HG02938 (cell line): ENCODE measurements at regions not wholly inside any gene's neighbourhood (a gene's known extent, or its start where the extent isn't known, plus 50 kb on each side); places are given as distances from the start of the nearest gene placed in this dataset.

ENCODE experiments used
- ATAC-seq: cut with Tn5 transposase; IDR thresholded peaks from one replicate; pipeline ENCODE4 v1.9.1; 2021; ENCODE audit warnings: mild to moderate bottlenecking, moderate library complexity; ENCODE audit not compliant: unreplicated experiment

DNA sequence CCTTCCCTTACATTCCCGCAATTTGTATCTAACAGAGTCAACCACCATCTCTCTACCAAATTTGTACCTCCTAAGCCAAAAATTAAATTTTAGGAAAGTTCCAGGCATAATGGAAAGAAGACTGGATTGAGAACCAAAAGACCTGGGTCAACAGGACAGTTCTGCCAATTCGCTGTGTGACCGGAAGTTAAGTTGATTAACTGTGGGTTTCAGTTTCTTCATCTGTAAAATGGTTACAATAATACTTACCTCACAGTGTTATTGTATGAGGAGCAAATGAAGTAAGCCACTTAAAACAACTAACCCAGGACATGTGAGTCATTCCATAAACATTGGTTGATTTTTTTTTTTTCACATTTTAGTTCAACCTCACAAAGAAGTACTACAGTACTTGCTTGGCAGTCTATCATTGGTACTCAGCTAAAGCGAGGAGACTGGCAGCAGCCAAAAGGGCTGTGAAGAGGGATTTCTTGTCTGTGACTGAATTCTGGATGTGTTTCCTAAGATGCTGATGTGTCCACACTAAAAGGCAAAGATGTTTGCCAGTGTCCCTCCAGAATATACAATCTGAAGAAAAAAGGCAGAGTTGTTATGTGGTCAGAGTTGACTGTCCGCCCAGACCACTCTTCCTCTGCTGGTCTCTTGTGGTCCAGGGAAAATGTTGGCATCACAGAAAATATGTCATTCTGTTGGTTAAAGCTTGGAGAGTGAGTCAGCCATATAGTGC lies 198.6 kb downstream of the TLE1 start:
- ATAC-seq: no peak

DNA sequence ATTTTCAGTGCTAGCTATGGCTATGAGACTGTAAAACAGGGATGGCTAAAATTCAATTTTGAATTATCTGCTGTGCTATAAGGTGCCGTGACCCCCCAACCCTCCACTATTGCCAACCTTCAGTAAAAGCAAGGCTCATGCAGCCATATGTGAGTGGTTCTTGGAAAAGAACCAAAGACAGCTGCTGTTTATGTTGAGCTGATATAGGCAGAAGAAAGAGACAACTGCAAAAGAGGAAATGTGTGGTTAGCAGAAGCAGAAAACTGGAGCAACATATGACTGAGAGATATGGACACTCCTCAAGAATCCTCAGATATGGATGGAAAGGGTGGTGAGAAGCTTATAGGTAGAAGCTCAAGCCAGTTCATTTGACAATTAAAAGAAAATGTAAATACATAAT lies 200.3 kb downstream of the TLE1 start:
- ATAC-seq: no peak

DNA sequence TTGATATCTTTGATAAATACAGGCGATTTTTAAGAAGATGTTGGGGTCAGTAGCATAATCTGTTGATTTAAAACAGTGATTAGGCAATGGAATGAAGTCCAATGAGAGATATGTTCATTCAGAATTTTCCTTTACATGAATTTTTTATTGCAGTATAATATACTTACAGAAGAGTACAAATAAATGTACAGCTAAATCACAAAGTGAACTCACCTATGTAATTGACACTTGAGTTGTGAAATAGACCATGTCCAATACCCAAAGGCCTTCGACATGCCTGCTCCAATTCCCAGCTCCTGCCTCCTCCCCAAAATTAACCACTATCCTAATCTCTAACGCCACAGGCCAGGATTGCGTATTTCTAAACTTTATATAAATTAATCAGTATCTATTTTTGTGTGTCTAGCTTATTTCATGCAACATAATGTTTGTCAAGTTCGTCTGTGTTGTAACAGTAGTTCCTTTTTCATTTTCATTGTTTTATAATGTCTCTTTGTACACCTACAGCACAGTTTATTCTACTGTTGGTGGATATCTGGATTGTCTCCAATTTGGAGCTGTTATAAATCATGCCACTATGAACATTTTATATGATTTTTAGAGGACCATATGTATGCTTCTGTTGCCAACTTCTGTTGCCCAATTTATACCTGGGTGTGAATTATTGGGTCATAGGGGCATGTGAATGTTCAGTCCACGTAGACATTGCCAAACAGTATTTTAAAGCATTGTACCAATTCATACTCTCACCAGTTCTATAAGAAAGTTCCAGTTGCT lies 208.3 kb downstream of the TLE1 start:
- no peak for ATAC-seq

DNA sequence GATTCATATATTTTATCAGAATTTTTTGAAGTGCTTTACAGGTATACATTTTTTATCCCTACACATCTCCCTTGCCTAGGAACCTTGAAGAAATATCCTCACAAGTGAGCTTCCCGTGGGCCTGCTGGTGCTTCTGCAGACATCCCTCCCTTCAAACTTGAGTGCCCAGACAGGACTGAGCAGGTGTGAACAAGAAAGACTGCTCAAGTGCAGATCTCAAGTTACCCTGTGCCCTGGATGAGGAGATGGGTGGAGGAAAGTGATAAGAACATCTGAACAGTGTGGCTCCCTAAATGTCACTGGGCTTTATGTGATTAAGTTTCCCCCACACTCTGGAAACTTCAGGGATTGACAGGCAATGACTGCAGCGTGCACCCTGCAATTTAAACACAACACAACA lies 209.8 kb downstream of the TLE1 start:
- ATAC-seq: no peak

DNA sequence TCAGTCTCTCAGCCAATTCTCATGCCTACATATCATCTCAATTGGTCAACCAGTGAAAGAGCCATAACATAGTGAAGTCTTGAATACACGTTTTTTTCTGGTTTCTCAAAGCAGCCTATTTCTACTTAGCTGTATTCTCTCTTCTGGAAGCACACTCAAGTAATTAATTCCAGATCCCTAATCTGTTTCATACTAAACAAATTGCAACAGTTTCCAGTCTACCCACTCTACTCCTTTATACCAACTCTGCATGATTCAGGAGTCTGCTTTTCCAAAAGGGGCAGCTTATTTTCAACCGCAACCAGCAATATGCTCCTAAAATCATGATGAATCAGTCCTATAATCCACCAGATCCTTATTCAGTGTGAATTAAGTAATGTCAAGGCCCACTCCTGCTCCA lies 211.7 kb downstream of the TLE1 start:
- ATAC-seq: no peak

DNA sequence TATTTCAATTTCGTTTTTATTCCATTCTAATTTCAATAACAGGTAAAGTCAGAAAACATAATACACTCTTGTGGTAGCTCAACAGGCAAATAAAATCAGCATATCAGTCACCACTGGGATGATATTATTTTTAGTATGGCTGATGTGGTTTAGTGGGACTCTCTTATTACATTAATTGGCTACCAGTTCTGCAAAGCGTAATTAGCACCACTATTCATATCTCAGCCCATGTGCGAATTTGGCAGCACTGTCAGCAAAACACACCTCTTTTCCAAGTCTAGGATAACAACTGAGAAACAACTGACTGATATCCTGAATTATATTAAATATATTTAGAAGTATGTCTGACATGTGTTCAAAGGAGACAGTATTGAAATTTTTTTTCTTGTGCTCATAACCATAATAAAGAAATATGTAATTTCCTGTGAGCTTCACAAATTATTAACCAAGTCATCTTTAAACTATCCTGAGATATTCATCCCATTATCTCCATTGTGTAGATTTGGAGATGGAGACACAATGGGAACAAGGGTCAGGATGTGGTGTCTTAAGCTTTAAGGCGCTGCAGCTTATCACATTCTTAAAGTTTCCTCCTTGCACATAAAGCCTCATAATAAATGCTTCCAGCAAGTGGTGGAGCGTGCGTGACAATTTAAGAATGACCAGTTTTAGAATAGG lies 212.4 kb downstream of the TLE1 start:
- ATAC-seq: no peak

DNA sequence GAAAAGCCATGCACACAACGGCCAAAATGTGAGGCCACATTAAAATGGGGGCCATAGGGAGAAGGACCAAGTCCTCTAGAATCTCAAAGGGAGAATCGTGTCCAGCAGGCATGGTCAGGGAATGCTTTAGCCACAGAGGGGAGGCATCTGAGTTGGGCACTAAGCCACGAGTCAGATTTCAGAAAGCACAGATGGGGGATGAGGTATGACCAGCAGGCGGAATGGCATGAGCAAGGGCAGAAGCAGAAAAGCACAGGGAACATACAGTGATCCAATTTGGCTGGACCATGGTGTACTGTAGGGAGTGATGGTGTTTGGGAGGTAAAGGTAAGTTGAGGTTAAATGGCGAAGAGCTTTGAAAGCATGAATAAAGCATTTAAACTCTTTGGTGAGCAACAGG lies 214.6 kb downstream of the TLE1 start:
- ATAC-seq: no peak

DNA sequence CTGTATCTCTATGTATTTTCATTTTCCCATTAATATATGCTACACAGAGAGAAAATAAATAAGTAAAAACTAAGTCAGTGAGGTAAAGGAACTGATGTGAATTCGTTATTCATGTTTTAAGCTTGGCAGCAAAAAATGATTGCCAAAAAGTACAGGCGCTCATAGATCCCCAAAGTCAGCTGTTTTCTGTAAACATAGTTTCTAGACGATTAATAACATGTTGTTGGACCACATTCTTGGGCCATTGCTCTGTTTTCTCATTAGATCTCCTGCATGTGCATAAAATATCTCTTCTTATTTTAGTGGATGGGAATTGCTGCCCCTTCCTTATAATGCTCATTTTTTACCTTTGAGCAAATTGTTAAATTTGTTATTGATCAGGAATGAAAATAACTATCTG lies 215.2 kb downstream of the TLE1 start:
- ATAC-seq: no peak

DNA sequence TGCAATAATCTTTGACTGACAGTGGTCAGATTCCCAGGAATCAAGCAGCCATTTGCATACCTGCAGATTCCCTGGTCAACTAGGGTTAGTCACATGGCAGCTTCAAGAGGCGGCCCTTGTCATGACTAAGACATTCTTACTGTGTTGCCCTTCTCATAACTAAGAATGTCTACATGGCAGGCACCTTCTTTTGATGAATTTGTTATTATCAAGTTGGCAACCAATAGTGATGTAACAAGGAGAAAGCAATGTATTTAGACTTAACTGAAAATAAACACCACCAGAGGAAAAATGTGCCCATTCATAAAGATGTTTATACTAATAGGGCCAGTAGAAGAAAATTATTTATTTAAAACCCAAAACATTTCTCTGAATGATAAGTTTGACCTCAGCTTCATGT lies 215.6 kb downstream of the TLE1 start:
- ATAC-seq: no peak

DNA sequence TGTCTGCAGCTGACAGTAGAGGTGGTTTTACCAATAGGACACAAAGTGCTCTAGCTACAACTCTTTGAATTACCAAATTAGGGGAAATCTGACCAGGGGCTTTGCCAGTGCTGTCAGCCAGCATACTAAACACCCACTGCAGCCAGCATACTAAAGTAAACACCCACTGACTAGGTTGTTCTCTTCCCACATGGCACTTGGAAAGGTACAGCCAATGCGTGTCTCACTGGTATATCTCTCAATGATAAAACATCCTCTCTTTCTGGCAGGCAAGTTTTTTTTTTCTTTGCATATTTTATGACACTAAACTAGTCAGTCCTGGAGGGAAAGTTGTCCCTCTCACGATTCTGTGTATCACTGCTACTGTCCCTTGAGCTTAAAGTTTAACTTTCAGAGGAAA lies 216.1 kb downstream of the TLE1 start:
- ATAC-seq: no peak

DNA sequence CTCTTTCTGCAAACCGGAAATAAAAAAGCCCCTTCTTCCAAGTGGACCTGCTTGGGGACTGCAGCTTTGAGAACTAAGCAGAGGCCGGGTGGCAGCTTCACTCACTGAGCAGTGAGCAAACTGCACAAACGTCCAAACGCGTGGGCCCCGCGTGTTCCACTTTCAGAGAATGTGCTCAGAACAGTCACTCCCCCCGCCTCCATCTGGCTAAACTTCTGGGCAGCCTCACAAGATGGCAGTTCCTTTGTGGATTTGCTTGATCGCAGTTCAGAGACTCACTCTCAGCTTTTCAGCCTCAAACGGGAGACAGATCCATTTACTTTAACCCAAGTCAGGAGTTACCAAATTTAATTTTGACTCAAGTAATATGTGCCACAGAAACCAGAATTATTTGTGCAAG lies 216.6 kb downstream of the TLE1 start:
- no peak for ATAC-seq

DNA sequence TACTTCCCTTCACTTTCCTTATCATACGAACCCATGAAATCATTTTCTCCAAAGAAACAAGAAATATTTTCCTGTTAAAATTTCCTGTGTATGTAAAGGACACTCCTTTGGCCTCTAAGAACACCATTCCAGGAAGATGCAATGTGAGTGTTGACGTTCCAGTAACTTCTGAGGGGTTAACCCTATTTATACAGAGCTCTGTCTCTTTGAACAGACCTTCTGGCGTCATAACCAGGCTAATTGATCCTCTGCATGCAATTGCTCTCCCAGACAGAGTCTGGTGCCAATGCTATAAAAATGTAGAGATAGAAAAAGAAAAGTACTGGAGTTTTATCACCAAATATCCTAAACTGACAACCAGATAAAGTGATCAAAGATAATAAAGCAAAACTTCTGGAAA lies 218.5 kb downstream of the TLE1 start:
- ATAC-seq: no peak

DNA sequence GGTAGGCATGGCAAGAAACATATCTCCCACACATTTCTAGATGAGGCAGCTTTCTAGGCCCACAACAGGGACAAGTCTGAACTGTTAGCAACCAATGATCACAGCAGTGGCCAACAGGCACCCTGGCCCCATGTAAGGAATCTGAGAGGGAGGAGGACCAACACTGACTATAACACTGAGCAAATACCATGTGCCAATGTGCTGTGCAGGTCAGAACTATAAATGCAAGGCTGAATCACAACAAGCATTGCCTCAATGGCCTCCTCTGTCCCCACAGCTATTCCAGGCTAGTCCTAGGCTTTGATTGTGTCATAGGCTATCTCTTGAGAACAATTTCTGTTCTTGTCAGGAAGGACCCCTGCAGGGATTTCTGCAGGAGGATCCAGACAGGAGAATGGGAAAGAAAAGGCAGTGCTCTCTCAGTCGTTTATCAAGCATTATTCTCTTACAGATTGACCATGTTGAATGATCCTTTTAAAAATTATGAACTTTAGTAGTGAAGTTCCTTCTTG lies 221.2 kb downstream of the TLE1 start:
- ATAC-seq: no peak

DNA sequence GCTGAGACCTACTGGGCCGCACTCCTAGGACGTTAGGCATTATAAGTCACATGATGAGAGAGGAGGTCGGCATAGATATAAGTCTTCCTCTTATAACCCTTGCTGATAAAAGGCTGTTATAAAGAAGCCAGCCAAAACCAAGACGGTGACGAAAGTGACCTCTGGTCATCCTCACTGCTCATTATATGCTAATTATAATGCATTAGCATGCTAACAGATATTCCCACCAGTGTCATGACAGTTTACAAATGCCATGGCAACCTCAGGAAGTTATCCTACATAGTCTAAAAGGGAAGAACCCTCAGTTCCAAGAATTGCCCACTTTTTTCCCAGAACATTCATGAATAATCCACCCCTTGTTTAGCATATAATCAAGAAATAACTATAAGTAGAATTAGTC lies 222.4 kb downstream of the TLE1 start:
- ATAC-seq: no peak

DNA sequence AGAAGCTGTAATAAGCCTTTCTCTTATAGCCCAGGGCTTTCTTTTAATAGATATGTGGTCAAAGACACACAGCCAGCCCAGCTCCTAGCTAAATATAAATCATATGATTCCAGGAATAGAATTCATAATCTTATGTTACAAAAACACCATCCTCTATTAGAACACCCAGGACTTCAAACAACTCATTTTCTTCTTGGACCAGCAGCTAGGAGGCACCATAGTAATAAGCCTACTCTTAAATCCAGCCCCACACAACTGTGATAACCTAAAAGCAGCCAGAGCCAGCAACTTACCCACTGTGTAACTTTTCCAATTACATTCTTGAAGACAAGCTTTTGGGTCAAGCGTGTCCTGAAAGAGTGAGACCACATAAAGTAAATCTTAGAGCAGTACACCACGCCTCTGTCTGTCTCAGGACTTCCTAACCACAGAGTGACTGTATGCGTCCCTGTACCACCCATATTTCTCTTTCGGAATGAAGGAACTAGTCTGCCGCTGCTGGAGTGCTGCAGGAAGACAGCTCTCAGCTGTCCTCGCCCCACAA lies 223.8 kb downstream of the TLE1 start:
- no peak for ATAC-seq

DNA sequence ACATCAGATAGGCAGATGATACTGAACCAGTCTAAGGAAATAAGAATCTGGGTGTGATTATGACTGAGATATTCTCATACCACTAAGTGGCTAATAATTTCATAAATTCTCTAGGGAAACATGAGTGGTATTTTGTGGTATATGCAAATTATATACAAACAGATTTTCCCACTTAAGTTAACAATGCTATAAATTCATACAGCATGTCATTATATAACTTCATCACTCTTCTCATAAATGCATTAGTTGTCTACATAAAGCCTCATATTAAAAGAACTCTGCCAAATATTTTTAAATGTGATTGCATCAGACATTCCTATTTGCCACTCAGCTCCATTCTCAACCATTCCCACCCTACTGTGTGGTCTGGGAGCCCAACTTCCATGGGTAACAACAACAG lies 226.5 kb downstream of the TLE1 start:
- no peak for ATAC-seq

DNA sequence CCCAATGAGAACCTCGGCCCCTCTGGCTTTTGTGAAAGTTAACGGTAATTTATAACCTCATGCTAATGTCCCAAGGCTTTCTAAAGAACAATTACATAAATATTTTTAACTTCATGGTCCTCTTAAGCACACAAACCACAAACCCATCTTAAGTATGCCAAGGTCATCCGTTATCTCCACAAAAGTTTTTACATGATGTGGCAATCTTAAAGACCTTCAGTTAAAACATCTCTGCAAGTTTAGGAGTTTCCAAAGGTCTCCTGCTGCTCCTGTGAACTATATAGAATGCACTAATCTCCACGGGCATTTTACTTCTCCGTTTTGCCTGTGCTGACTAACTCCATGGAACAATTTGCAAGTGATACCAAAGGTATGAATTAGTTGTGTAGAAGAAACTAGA lies 228.2 kb downstream of the TLE1 start:
- ATAC-seq: no peak

DNA sequence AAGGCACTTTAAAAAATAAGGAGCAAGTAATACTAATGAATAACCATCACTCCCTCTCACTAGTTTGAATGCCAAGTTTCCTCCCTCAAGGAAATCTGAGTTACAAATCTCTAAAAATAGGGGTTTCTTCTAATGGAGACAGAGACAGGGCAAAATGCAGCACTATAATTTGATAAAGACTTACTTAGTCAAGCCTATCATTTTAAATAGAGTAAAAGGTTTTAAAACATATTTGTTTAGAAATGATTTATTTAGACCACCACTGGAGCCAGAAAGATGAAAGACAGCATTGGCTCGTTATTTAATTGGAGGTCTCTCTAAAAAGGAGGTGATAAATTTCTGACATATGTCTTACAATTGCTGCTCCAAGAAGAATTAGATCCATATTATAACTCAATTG lies 228.7 kb downstream of the TLE1 start:
- ATAC-seq: no peak

DNA sequence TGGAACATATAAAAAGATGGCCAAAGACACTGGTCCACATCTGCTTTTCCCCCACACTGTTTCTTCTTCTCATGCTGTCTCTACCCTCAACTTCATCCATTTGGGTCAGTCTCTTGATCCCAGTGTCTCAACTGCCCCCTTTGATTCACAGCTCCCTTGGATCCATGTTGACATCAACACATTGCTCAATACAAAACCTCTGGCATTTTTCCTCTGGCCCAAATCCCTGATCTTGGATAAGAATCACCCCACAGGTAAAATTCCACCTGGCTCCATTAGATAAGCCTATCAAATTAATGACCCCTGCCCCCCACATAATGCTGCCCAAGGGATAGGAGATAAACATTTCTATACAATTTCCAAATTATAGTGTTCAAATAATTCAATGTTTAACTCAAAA lies 229.8 kb downstream of the TLE1 start:
- no peak for ATAC-seq

DNA sequence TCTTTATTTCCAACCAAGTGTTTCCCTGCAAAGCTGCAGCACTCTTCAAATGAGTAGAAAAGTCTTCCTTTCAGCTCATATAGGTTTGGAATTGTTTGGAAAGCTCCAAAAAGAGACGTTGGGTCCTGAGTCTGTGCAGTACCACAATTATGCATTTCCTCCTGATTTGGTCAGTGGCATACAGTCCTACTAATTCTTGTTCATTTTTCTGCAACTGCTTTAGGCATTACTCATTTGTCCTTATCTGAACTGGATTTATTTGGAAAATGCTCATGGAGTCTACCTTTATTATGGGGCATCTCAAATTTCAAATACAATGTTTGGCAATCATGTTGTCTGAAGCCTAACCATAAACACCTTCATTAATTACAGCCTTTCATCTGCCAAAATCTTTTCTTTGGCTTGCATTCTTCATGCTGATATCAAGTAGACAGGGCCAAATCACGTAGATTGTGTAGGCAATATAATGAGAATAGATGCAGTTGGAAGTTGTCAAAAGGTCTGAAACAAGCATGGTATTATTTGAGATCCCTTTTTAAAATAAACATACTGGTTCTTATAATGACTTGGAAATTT lies 232.8 kb downstream of the TLE1 start:
- no peak for ATAC-seq
